ENCODE measurements at regions not wholly inside any gene's neighbourhood (a gene's known extent, or its start where the extent isn't known, plus 50 kb on each side); places are given as distances from the start of the nearest gene placed in this dataset.

GRCh38 chrX:20861113-20861512, 513.1 kb upstream of the CNKSR2 start:
- Histone ChIP-seq H3K27me3 (ENCODE audit: low read depth, low read length) (no peaks in the 10 kb centered on the region), H4K20me1 (ENCODE audit: insufficient read depth, low read length) (no peaks in the 10 kb centered on the region), H3K4me3 (ENCODE audit: low read length) (no peak overlapping the region), H3K79me2 (ENCODE audit: low read length) (no peaks in the 10 kb centered on the region), H3K36me3 (replicated peaks; ENCODE audit: low read depth, low read length) (no peaks in the 10 kb centered on the region), H2AFZ (ENCODE audit: low read depth, low read length) (no peak overlapping the region), H3K27ac (ENCODE audit: low read length) (no peak overlapping the region), H3K9me3 (ENCODE audit: insufficient read depth, low read length) (no peaks in the 10 kb centered on the region), H3K9ac (ENCODE audit: low read length) (no peak overlapping the region), H3K4me2 (ENCODE audit: low read length) (no peak overlapping the region), H3K4me1 (ENCODE audit: low read length) (no peaks in the 10 kb centered on the region)
- no peak for TF ChIP-seq EZH2phosphoT487 (IDR thresholded peaks at IDR 0.05; ENCODE audit: low read depth)

DNA sequence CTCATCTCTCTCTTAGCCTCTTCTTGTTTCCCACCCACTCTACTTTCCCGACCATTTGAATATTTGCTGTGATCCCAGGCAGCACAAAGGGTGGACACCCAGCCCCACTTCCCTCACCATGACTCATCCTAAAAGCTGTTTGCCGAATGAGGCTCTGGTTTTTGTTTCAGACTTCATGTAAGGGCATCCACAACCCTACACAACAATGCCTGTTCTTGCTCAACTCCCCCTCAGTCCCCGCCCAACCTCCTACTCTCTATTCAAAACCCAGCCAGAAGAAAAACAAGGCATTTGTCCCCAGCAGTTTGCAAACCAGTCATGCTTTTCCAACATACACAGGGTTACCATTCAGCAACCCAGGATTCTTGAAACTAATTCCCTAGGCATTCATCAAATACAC, 516.5 kb upstream of the CNKSR2 start:
- Histone ChIP-seq H3K4me1 (ENCODE audit: low read length) (no peaks in the 10 kb centered on the region), H3K9me3 (ENCODE audit: insufficient read depth, low read length) (no peaks in the 10 kb centered on the region), H3K79me2 (ENCODE audit: low read length) (no peaks in the 10 kb centered on the region), H3K9ac (ENCODE audit: low read length) (no peak overlapping the region), H3K36me3 (replicated peaks; ENCODE audit: low read depth, low read length) (no peaks in the 10 kb centered on the region), H3K4me2 (ENCODE audit: low read length) (no peak overlapping the region), H3K27me3 (ENCODE audit: low read depth, low read length) (no peaks in the 10 kb centered on the region), H3K4me3 (ENCODE audit: low read length) (no peak overlapping the region), H2AFZ (ENCODE audit: low read depth, low read length) (no peak overlapping the region), H3K27ac (ENCODE audit: low read length) (no peak overlapping the region), H4K20me1 (ENCODE audit: insufficient read depth, low read length) (no peaks in the 10 kb centered on the region)
- TF ChIP-seq, protein P1, sequence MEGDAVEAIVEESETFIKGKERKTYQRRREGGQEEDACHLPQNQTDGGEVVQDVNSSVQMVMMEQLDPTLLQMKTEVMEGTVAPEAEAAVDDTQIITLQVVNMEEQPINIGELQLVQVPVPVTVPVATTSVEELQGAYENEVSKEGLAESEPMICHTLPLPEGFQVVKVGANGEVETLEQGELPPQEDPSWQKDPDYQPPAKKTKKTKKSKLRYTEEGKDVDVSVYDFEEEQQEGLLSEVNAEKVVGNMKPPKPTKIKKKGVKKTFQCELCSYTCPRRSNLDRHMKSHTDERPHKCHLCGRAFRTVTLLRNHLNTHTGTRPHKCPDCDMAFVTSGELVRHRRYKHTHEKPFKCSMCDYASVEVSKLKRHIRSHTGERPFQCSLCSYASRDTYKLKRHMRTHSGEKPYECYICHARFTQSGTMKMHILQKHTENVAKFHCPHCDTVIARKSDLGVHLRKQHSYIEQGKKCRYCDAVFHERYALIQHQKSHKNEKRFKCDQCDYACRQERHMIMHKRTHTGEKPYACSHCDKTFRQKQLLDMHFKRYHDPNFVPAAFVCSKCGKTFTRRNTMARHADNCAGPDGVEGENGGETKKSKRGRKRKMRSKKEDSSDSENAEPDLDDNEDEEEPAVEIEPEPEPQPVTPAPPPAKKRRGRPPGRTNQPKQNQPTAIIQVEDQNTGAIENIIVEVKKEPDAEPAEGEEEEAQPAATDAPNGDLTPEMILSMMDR (IDR thresholded peaks at IDR 0.05; ENCODE audit: low read depth, low read length): no peak
- TF ChIP-seq EZH2phosphoT487 (IDR thresholded peaks at IDR 0.05; ENCODE audit: low read depth): no peak

- no peaks in the 10 kb centered on the region for H3K27me3 ChIP-seq (ENCODE audit: low read depth, low read length)
- H3K4me2 ChIP-seq (ENCODE audit: low read length): no peak overlapping the region
- H3K4me3 ChIP-seq (ENCODE audit: low read length): no peak overlapping the region
- TF ChIP-seq, protein P1 (IDR thresholded peaks at IDR 0.05; ENCODE audit: low read depth, low read length): no peak
- TF ChIP-seq EZH2phosphoT487 (IDR thresholded peaks at IDR 0.05; ENCODE audit: low read depth): no peak
- H3K9me3 ChIP-seq (ENCODE audit: insufficient read depth, low read length): no peaks in the 10 kb centered on the region
- no peak overlapping the region for H3K27ac ChIP-seq (ENCODE audit: low read length)
- no peaks in the 10 kb centered on the region for H4K20me1 ChIP-seq (ENCODE audit: insufficient read depth, low read length)
- no peaks in the 10 kb centered on the region for H3K79me2 ChIP-seq (ENCODE audit: low read length)
- H3K36me3 ChIP-seq (replicated peaks; ENCODE audit: low read depth, low read length): no peaks in the 10 kb centered on the region
- H2AFZ ChIP-seq (ENCODE audit: low read depth, low read length): no peak overlapping the region
- H3K4me1 ChIP-seq (ENCODE audit: low read length): no peaks in the 10 kb centered on the region
- H3K9ac ChIP-seq (ENCODE audit: low read length): no peak overlapping the region
Observed at GRCh38 chrX:20838477-20838876, 535.7 kb upstream of the CNKSR2 start.

DNA sequence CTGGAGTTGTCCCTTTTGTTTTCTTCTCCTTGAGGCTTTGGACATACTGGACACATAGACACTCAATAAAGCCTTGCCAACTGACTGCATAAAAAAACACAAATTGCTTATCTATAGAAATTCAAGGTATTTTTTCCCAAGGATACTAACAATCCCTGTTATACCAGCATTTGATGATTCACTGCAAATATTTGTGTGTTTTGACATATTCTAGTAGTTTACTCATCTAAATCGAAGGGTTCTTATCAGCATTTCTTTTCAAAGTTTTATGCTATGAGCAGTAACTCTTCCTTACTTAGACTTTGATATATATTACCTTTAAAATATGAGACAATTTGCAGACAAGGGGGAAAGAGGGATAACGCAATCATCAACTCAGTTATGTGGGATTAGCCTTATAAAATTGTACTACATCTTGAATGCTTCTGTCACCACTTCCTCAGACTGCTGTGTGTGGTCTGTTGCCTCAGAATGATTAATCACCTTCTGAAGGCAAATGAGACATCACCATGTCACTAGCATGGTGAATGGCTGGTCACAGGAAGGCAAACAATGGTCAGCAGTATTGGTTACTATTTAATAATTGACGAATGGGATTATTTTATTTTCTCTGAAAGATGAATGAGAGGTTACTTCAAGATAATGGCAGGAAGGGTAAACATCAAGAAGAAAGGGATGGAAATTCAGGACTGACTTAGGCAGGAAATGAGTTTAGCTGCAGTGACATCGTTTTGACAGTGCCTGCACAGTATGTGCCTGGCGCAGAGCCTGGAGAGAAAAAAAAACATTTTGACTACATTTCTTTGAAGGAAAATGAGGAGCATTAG, 544.3 kb upstream of the CNKSR2 start:
- no peaks in the 10 kb centered on the region for H3K9me3 ChIP-seq (ENCODE audit: insufficient read depth, low read length)
- no peaks in the 10 kb centered on the region for H4K20me1 ChIP-seq (ENCODE audit: insufficient read depth, low read length)
- TF ChIP-seq, protein P1 (IDR thresholded peaks at IDR 0.05; ENCODE audit: low read depth, low read length): no peak
- no peak for TF ChIP-seq EZH2phosphoT487 (IDR thresholded peaks at IDR 0.05; ENCODE audit: low read depth)
- H3K27ac ChIP-seq (ENCODE audit: low read length): no peak overlapping the region
- no peak overlapping the region for H2AFZ ChIP-seq (ENCODE audit: low read depth, low read length)
- H3K4me1 ChIP-seq (ENCODE audit: low read length): no peaks in the 10 kb centered on the region
- no peaks in the 10 kb centered on the region for H3K79me2 ChIP-seq (ENCODE audit: low read length)
- H3K9ac ChIP-seq (ENCODE audit: low read length): no peak overlapping the region
- no peaks in the 10 kb centered on the region for H3K27me3 ChIP-seq (ENCODE audit: low read depth, low read length)
- no peaks in the 10 kb centered on the region for H3K36me3 ChIP-seq (replicated peaks; ENCODE audit: low read depth, low read length)
- H3K4me3 ChIP-seq (ENCODE audit: low read length): no peak overlapping the region
- H3K4me2 ChIP-seq (ENCODE audit: low read length): no peak overlapping the region
